CD4-positive, alpha-beta T cell (primary cell): ENCODE measurements at regions not wholly inside any gene's neighbourhood (a gene's known extent, or its start where the extent isn't known, plus 50 kb on each side); places are given as distances from the start of the nearest gene placed in this dataset.

Experiments used
- ATAC-seq: fragments of 200-7000 bp; cut with Tn5 transposase; one replicate; pipeline ENCODE4 v1.10.0; 2022; ENCODE audit warnings: mild to moderate bottlenecking; ENCODE audit not compliant: poor library complexity
- CTCF ChIA-PET: fragments of 350-600 bp; sonication (Branson Sonifier 250); formaldehyde crosslinking; loops from one replicate; lab custom pipeline; 2021; ENCODE audit warnings: antibody characterized with exemption, inconsistent platforms; lab: Charles Lee
- POLR2A ChIA-PET: fragments of 350-600 bp; sonication (Branson Sonifier 250); formaldehyde crosslinking; loops from one replicate; lab custom pipeline; 2021; ENCODE audit warnings: antibody characterized with exemption, inconsistent platforms; lab: Charles Lee
- DNase-seq, 14 experiments: peaks; one replicate each; pipeline ENCODE4 v3.0.0-alpha.2; 2013 to 2020; ENCODE audit warnings: mixed read lengths in 2 of 14
- H3K27ac ChIP-seq, 2 donors: one replicate each; pipeline versions ENCODE4 v1.5.1 to v1.7.0; 2013; ENCODE audit warnings: low read length in 2 of 2, low read depth in 1 of 2, mild to moderate bottlenecking in 1 of 2
- H3K27me3 ChIP-seq, 2 experiments: 1 replicate in 1 of 2; 2 replicates in 1 of 2; pipeline versions ENCODE4 v1.6.1 to v1.7.0; 2013; ENCODE audit warnings: low read length in 2 of 2, control low read depth in 1 of 2, mild to moderate bottlenecking in 1 of 2, moderate library complexity in 1 of 2; ENCODE audit not compliant: insufficient read depth in 2 of 2, control insufficient read depth in 1 of 2
- H3K36me3 ChIP-seq: one replicate; pipeline ENCODE4 v1.6.1; 2013; ENCODE audit warnings: low read length, control low read depth; ENCODE audit not compliant: insufficient read depth
- H3K4me1 ChIP-seq: one replicate; pipeline ENCODE4 v1.6.1; 2013; ENCODE audit warnings: low read length, control low read depth; ENCODE audit not compliant: insufficient read depth
- H3K4me3 ChIP-seq: one replicate; pipeline ENCODE4 v1.5.1; 2013; ENCODE audit warnings: mild to moderate bottlenecking, low read length, moderate library complexity
- H3K9me3 ChIP-seq, 2 experiments: 1 replicate in 1 of 2; 2 replicates in 1 of 2; pipeline versions ENCODE4 v1.6.1 to v1.7.0; 2013; ENCODE audit warnings: low read length in 2 of 2, mild to moderate bottlenecking in 2 of 2, control low read depth in 1 of 2, moderate library complexity in 1 of 2; ENCODE audit not compliant: control insufficient read depth in 1 of 2, insufficient read depth in 1 of 2
- H3K27ac Mint-ChIP-seq: one replicate; pipeline ENCODE4 v1.8.0; 2020; ENCODE audit warnings: mixed read lengths
- H3K27me3 Mint-ChIP-seq: one replicate; pipeline ENCODE4 v1.8.0; 2021; ENCODE audit warnings: mixed read lengths
- H3K36me3 Mint-ChIP-seq: one replicate; pipeline ENCODE4 v1.8.0; 2021; ENCODE audit warnings: low read depth, mixed read lengths
- H3K4me1 Mint-ChIP-seq: one replicate; pipeline ENCODE4 v1.8.0; 2021; ENCODE audit warnings: low read depth, mixed read lengths
- H3K4me3 Mint-ChIP-seq: one replicate; pipeline ENCODE4 v1.8.0; 2020; ENCODE audit warnings: mild to moderate bottlenecking, mixed read lengths
- H3K9me3 Mint-ChIP-seq: one replicate; pipeline ENCODE4 v1.8.0; 2020; ENCODE audit warnings: mixed read lengths
- CTCF ChIP-seq: fragments of 200-600 bp; IDR thresholded peaks from one replicate; pipeline ENCODE4 v1.8.0; 2022; ENCODE audit warnings: antibody characterized with exemption, mild to moderate bottlenecking
- intact Hi-C, 2 experiments: fragments of 100-400 bp; cut with DNase I in 1 of 2; cut with micrococcal nuclease in 1 of 2; formaldehyde crosslinking; loops; one replicate each; pipeline versions ENCODE4 v1.15.1 to v1.9.0; 2023 to 2025; cut with DNase I, micrococcal nuclease

- Histone ChIP-seq H3K4me3 (no peak overlapping the region), H3K9me3 (peaks cover 0 to 9% of the 10 kb centered on the region in 2 experiments), H3K36me3 (no peaks in the 10 kb centered on the region), H3K27ac (no peak overlapping the region), H3K27me3 (no peaks in the 10 kb centered on the region), H3K4me1 (no peaks in the 10 kb centered on the region)
- Mint-ChIP-seq H3K4me3 (no peak overlapping the region), H3K36me3 (no peaks in the 10 kb centered on the region), H3K4me1 (no peaks in the 10 kb centered on the region), H3K27ac (no peak overlapping the region), H3K27me3 (no peaks in the 10 kb centered on the region), H3K9me3 (peaks cover 6% of the 10 kb centered on the region)
- ChIA-PET CTCF (no interaction called here), POLR2A (no interaction called here)
- TF ChIP-seq CTCF = no peak
- DNase-seq = no peak
- intact Hi-C loops = no loop called here
- ATAC-seq = no peak
Measured at GRCh38 chr9:82090046-82090445, 101.5 kb downstream of the SPATA31D1 start.

- intact Hi-C loops = no loop called here
- no peaks in the 10 kb centered on the region for H3K27me3 Mint-ChIP-seq
- ATAC-seq (no peak), DNase-seq (no peak)
- Histone ChIP-seq H3K9me3 (peaks cover 0 to 9% of the 10 kb centered on the region in 2 experiments), H3K27me3 (no peaks in the 10 kb centered on the region), H3K4me3 (no peak overlapping the region), H3K27ac (no peak overlapping the region), H3K36me3 (no peaks in the 10 kb centered on the region), H3K4me1 (no peaks in the 10 kb centered on the region)
- no peak for TF ChIP-seq CTCF
- ChIA-PET POLR2A (no interaction called here), CTCF (no interaction called here)
- H3K27ac Mint-ChIP-seq = no peak overlapping the region
- no peaks in the 10 kb centered on the region for H3K4me1 Mint-ChIP-seq
- peaks cover 5% of the 10 kb centered on the region for H3K9me3 Mint-ChIP-seq
- no peaks in the 10 kb centered on the region for H3K36me3 Mint-ChIP-seq
- H3K4me3 Mint-ChIP-seq = no peak overlapping the region
Measured at GRCh38 chr9:82091100-82091499, 102.5 kb downstream of the SPATA31D1 start.

DNA sequence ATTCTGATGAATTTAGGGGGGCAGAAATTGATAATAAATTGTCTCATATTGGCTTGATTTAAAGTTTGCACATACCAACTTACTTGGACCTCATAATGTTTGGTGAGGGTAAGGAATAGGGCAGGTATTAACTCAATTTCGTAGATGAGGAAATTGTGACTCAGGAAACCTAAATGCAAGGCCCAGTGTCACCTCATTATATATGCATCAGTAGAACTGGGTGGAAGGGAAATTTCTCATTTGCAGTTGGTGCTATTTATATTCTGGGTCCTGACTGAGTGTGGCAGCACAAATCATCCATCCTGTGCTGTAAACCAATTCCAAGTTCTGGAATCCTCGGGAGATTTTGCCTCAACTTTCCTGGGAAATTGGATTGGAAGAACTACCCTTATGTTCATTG lies 103.0 kb downstream of the SPATA31D1 start:
- no peak overlapping the region for H3K4me3 Mint-ChIP-seq
- peaks cover 2% of the 10 kb centered on the region for H3K9me3 Mint-ChIP-seq
- no peaks in the 10 kb centered on the region for H3K4me1 Mint-ChIP-seq
- intact Hi-C loops = no loop called here
- H3K27ac Mint-ChIP-seq = no peak overlapping the region
- no peaks in the 10 kb centered on the region for H3K27me3 Mint-ChIP-seq
- ATAC-seq = no peak
- H3K27ac ChIP-seq = no peak overlapping the region
- no peaks in the 10 kb centered on the region for H3K36me3 ChIP-seq
- peaks cover 0 to 9% of the 10 kb centered on the region in 2 experiments for H3K9me3 ChIP-seq
- H3K4me1 ChIP-seq = no peaks in the 10 kb centered on the region
- CTCF ChIA-PET = no interaction called here
- no peak overlapping the region for H3K4me3 ChIP-seq
- no peaks in the 10 kb centered on the region for H3K27me3 ChIP-seq
- no peaks in the 10 kb centered on the region for H3K36me3 Mint-ChIP-seq
- POLR2A ChIA-PET = no interaction called here
- no peak for DNase-seq
- no peak for TF ChIP-seq CTCF
